ENCODE measurements at regions not wholly inside any gene's neighbourhood (a gene's known extent, or its start where the extent isn't known, plus 50 kb on each side); places are given as distances from the start of the nearest gene placed in this dataset.

GRCh38 chr10:54904833-54905232 lies 103.8 kb upstream of the PCDH15 start:
- H3K27me3 Mint-ChIP-seq (ENCODE audit: low read depth): no peaks in the 10 kb centered on the region
- no peaks in the 10 kb centered on the region for H3K4me1 Mint-ChIP-seq (ENCODE audit: low read depth)
- intact Hi-C loops (cut with micrococcal nuclease): no loop called here
- H3K36me3 Mint-ChIP-seq (ENCODE audit: low read depth): no peaks in the 10 kb centered on the region
- H3K9me3 Mint-ChIP-seq: peaks cover 3% of the 10 kb centered on the region
- no peak for DNase-seq
- H3K27ac Mint-ChIP-seq: no peak overlapping the region
- H3K4me3 Mint-ChIP-seq: no peak overlapping the region
- CTCF ChIA-PET: no interaction called here

GRCh38 chr10:54903745-54904144 lies 102.7 kb upstream of the PCDH15 start:
- Mint-ChIP-seq H3K27me3 (ENCODE audit: low read depth) (no peaks in the 10 kb centered on the region), H3K4me1 (ENCODE audit: low read depth) (no peaks in the 10 kb centered on the region), H3K4me3 (no peak overlapping the region), H3K36me3 (ENCODE audit: low read depth) (no peaks in the 10 kb centered on the region), H3K9me3 (peaks cover 3% of the 10 kb centered on the region), H3K27ac (no peak overlapping the region)
- CTCF ChIA-PET: no interaction called here
- intact Hi-C loops (cut with micrococcal nuclease): no loop called here
- DNase-seq: no peak

- CTCF ChIA-PET: interaction anchor here (0.6 kb wide), 1 partner anchor 216 kb away, joined by 3 read pairs; no protein-coding TSS in a partner anchor
- intact Hi-C loops (cut with micrococcal nuclease): no loop called here
- H3K4me3 Mint-ChIP-seq: no peak overlapping the region
- peaks cover 3% of the 10 kb centered on the region for H3K9me3 Mint-ChIP-seq
- H3K27me3 Mint-ChIP-seq (ENCODE audit: low read depth): no peaks in the 10 kb centered on the region
- H3K4me1 Mint-ChIP-seq (ENCODE audit: low read depth): no peaks in the 10 kb centered on the region
- no peak for DNase-seq
- no peaks in the 10 kb centered on the region for H3K36me3 Mint-ChIP-seq (ENCODE audit: low read depth)
- H3K27ac Mint-ChIP-seq: no peak overlapping the region
Observed at GRCh38 chr10:54900584-54900983, 99.6 kb upstream of the PCDH15 start.

- Mint-ChIP-seq H3K27me3 (ENCODE audit: low read depth) (no peaks in the 10 kb centered on the region), H3K4me3 (no peak overlapping the region), H3K9me3 (peaks cover 3% of the 10 kb centered on the region), H3K27ac (no peak overlapping the region), H3K36me3 (ENCODE audit: low read depth) (no peaks in the 10 kb centered on the region), H3K4me1 (ENCODE audit: low read depth) (no peaks in the 10 kb centered on the region)
- DNase-seq: no peak
- intact Hi-C loops (cut with micrococcal nuclease): no loop called here
- CTCF ChIA-PET: no interaction called here
Observed at GRCh38 chr10:54880996-54881395, 80.0 kb upstream of the PCDH15 start.

- intact Hi-C loops (cut with micrococcal nuclease): no loop called here
- Mint-ChIP-seq H3K27ac (no peak overlapping the region), H3K4me3 (no peak overlapping the region), H3K27me3 (ENCODE audit: low read depth) (no peaks in the 10 kb centered on the region), H3K36me3 (ENCODE audit: low read depth) (no peaks in the 10 kb centered on the region), H3K4me1 (ENCODE audit: low read depth) (no peaks in the 10 kb centered on the region), H3K9me3 (peaks cover 7% of the 10 kb centered on the region)
- no peak for DNase-seq
- CTCF ChIA-PET: no interaction called here
Observed at GRCh38 chr10:54869022-54869421, 68.0 kb upstream of the PCDH15 start.

- Mint-ChIP-seq H3K27ac (no peak overlapping the region), H3K4me1 (ENCODE audit: low read depth) (no peaks in the 10 kb centered on the region), H3K36me3 (ENCODE audit: low read depth) (no peaks in the 10 kb centered on the region), H3K4me3 (no peak overlapping the region), H3K9me3 (peaks cover 4% of the 10 kb centered on the region), H3K27me3 (ENCODE audit: low read depth) (no peaks in the 10 kb centered on the region)
- intact Hi-C loops (cut with micrococcal nuclease): no loop called here
- DNase-seq: no peak
- CTCF ChIA-PET: no interaction called here
Observed at GRCh38 chr10:54866666-54867065, 65.6 kb upstream of the PCDH15 start.

GRCh38 chr10:54854843-54855242 lies 53.8 kb upstream of the PCDH15 start:
- Mint-ChIP-seq H3K27me3 (ENCODE audit: low read depth) (no peaks in the 10 kb centered on the region), H3K4me1 (ENCODE audit: low read depth) (no peaks in the 10 kb centered on the region), H3K36me3 (ENCODE audit: low read depth) (no peaks in the 10 kb centered on the region), H3K9me3 (peaks cover 5% of the 10 kb centered on the region), H3K4me3 (no peak overlapping the region), H3K27ac (no peak overlapping the region)
- intact Hi-C loops (cut with micrococcal nuclease): no loop called here
- DNase-seq: no peak
- CTCF ChIA-PET: interaction anchor here (0.6 kb wide), 1 partner anchor 1279 kb away, joined by 4 read pairs; no protein-coding TSS in a partner anchor

GRCh38 chr10:54854389-54854788 lies 53.4 kb upstream of the PCDH15 start:
- Mint-ChIP-seq H3K9me3 (peaks cover 3% of the 10 kb centered on the region), H3K36me3 (ENCODE audit: low read depth) (no peaks in the 10 kb centered on the region), H3K27ac (no peak overlapping the region), H3K4me3 (no peak overlapping the region), H3K27me3 (ENCODE audit: low read depth) (no peaks in the 10 kb centered on the region), H3K4me1 (ENCODE audit: low read depth) (no peaks in the 10 kb centered on the region)
- intact Hi-C loops (cut with micrococcal nuclease): no loop called here
- CTCF ChIA-PET: no interaction called here
- DNase-seq: no peak

GRCh38 chr10:54853883-54854282 lies 52.9 kb upstream of the PCDH15 start:
- Mint-ChIP-seq H3K9me3 (peaks cover 2% of the 10 kb centered on the region), H3K4me3 (no peak overlapping the region), H3K4me1 (ENCODE audit: low read depth) (no peaks in the 10 kb centered on the region), H3K36me3 (ENCODE audit: low read depth) (no peaks in the 10 kb centered on the region), H3K27ac (no peak overlapping the region), H3K27me3 (ENCODE audit: low read depth) (no peaks in the 10 kb centered on the region)
- intact Hi-C loops (cut with micrococcal nuclease): no loop called here
- no peak for DNase-seq
- CTCF ChIA-PET: no interaction called here

All from activated naive CD4-positive, alpha-beta T cell treated with anti-CD3 and anti-CD28 coated beads for 36 hours (primary cell).